ENCODE measurements at regions not wholly inside any gene's neighbourhood (a gene's known extent, or its start where the extent isn't known, plus 50 kb on each side); places are given as distances from the start of the nearest gene placed in this dataset.

DNA sequence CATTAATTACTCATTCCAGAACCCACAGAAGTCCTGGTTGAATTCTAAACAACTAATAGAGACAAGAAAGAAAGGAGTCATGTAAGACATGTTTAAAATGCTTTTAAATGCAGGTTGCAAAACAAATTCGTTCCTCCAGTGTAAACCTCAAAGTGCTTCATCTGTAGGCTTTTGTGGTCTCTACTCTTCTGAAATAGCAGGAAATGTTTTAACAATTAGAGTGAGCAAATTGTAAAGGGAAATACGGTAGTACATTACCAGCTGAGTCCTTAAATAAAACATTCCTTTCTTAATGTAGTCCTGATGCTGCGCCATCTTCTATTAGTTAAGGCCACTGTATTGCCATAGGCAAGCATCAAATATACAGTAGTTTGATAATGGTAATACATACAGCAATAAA, 1934.2 kb upstream of the SEL1L start:
- DNase-seq (ENCODE audit: extremely low read depth, low read depth, low spot score) = no peak

DNA sequence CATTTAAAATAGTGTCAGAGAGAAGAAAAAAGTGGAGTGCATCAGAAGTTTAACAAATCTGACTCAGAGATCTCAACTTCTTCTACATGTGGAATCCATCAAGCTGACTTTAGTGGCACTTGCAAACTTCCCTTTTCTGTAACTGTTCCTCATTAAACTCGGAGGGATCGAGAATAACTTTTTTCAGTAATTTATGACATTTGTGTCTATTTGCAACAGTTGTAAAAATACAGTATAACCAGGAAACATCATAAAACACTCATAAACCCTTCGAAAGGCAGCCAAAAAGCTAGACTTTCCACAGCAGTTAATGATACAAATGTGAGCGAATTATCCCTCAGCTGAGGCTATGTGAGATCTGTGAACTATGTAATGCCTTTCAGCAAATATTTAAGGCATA, 1936.8 kb upstream of the SEL1L start:
- DNase-seq (ENCODE audit: extremely low read depth, low read depth, low spot score) = no peak

DNA sequence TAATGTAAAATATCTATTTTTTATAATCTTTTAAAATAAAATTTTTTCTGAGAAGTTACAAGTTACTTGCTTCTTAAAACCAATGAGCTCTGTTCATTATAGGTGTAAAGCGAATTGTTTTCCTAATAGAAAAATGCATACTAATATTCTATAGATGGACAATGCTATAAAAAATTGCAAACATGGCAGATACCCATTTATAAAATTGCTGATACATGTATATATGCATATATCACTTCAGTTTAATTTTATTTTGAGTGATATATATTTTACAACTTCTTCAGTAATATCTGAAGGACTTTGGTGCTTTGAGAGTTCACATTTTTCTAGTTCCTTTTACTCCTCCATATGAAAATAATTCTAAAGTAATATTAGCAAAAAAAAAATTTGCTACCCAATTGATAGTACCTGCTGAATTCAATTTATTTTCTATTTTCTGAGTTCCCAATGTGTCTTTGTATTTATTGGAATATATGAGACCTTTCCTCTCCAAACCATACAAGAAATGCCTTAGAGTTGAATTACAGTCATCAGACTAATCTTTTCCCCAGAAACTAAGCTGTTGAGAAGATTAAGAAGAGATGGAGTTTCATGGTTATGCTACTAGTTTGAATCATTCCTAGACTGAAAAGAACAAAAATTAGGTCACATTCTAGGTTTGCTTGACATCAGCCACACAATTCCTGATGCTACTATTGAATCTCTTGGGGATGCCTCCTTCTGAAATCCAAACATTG, 1937.5 kb upstream of the SEL1L start:
- no peak for DNase-seq (ENCODE audit: extremely low read depth, low read depth, low spot score)

DNA sequence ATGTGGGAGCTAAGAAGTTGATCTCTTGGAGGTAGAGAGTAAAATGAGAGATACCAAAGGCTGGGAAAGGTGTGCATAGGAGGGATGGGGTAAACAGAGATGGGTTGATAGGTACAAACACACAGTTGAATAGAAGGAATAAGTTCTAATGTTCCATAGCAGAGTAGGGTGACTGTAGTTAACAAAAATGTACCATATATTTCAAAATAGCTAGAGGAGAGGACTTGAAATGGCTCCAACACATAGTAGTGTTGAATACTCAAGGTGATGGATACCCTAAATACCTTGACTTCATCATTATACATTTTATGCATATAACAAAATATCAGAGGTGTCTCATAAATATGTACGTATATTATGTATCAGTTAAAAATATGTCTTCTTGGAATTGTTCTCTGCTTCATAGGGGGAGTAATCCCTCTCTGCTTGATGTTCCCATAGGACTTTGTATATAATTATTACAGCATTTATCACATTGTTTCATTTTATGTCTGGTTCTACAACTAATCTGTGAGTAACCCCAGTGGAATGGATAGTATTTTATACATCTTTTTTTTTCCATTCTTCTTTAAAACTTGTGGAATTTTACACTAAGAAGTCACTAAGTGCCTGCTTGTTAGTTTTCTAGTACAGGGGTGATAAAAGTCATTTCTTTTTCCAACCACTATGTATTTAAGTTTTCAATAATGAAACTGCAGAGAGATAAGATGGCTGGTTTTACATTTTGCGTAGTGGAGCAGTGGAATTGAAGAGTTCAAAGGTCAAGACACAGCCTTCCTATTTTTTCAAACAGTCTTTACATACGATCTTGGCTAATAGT, 1940.0 kb upstream of the SEL1L start:
- no peak for DNase-seq (ENCODE audit: extremely low read depth, low read depth, low spot score)

DNA sequence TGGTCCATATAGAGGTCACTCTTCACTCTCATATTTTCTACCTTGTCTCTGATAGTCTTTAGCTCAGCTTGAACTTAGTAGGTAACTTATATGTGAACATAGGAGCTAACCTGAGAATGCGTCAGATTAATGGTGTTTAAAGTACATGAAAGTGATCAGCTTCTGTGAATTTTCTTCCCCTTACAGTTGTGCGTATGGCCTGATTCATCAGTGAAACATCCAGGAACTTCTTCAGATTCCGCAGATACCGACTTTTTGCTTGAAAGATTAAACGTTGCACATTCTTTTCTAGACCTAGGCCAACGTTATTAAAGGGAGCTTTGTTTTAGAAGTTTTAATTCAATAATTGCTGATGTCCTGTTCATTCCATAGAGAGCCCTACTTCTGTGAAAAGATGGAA, 1945.1 kb upstream of the SEL1L start:
- no peak for DNase-seq (ENCODE audit: extremely low read depth, low read depth, low spot score)

DNA sequence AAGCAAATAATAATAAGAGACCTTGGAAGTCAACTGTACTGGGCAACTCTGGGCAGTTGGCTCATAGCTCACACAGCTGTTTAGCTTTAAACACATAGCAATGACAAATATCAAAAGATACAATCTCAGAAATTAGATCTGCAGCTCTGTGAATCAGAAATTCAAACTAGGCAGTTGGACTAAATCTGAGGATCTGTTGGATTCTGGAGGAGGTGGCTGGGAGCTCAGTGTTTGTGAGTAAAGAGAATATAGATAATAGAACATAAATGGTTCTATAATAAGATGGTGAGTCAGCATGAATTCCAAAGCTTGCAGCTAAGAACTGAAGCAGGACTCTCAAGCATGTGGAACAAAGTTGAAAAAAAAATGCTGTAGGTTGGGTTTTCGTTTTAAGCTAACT, 1949.4 kb upstream of the SEL1L start:
- no peak for DNase-seq (ENCODE audit: extremely low read depth, low read depth, low spot score)

DNA sequence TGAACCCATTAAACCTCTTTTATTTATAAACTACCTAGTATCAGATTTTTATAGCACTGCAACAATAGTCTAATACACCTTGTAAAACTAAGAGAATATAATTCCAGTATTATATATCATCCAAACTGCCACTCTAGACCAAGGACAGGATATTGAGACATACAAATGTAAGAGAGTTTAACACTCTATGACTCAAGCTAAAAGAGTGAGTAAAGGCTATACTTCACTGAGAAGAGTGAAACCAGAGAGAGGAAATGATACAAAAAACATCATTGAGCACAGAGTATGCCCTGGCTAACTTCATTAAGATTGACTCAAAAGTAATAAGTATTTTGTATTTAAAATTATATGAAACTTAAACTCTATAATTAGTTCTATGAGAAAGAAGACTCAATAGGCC, 1951.9 kb upstream of the SEL1L start:
- no peak for DNase-seq (ENCODE audit: extremely low read depth, low read depth, low spot score)

DNA sequence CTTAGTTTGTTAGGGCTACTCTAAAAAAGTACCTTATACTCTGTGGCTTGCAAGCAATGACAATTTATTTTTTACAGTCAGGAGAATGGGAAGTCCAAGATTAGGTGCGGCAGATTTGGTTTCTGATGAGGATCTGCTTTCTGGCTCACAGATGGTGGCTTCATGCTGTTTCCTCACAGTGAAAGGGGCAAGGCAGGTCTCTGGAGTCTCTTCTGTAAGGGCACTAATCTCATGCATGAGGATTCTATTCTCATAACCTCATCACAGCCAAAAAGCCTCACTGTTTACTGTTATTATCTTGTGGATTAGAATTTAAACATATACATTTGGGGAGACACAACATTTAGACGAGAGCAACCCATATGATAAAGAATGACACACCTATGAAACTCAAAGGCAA, 1957.4 kb upstream of the SEL1L start:
- no peak for DNase-seq (ENCODE audit: extremely low read depth, low read depth, low spot score)

DNA sequence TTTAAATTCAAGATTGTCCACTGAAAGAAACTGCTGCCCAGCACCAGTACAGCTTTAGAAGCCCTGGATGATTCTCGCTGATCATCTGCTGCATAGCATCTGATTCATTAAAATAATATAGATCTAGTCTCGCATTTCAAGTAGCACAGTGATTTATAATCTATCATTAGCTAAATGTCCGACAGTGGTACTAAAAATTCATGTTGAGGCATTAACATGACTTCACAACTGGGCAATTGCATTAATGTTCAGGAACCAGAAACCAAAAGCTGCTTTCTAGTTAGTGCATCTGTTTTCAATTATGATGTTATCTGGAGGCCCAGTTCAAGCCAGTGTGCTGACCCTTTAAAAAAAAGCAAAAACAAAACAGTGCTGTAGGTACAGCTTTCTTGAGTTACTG, 1987.2 kb upstream of the SEL1L start:
- no peak for DNase-seq (ENCODE audit: extremely low read depth, low read depth, low spot score)

DNA sequence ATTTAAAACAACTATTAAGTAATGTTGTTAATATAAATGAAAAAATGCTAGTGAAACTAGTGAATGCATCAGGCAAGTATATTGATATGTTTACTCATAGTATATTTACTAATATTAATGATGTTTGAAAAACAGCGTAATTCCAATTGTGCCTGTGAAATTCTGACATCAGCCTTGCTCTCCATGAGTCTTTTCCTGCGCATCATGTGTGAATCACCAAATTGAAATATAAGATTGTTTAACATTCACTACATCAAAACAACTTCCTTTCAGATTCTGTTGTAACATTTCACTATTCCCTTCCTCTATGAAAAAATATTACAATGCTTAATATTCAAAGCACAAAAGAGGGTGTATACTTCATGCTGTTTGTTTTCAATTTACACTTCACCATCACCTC, 1995.9 kb upstream of the SEL1L start:
- DNase-seq (ENCODE audit: extremely low read depth, low read depth, low spot score) = no peak

DNA sequence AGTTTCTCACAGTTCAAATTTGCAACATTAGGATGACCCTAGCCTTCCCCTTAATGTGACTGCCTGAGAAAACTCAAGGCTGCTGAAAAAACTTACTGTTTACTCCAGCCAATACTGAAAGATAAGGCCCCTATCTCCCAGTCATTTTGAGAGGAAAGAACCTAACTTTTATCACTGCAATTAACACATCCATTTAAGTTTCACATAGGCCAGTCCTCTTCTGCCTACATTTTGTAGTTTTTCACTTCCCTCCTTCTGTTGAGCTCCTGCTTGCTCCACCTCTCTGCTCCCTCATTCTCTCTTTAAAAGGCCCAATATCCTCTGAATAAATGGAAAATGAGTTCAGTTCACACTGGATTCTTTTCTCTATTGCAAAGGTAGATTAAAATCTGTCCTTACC, 1996.2 kb upstream of the FLRT2 start:
- DNase-seq (ENCODE audit: extremely low read depth, low read depth, low spot score) = no peak

DNA sequence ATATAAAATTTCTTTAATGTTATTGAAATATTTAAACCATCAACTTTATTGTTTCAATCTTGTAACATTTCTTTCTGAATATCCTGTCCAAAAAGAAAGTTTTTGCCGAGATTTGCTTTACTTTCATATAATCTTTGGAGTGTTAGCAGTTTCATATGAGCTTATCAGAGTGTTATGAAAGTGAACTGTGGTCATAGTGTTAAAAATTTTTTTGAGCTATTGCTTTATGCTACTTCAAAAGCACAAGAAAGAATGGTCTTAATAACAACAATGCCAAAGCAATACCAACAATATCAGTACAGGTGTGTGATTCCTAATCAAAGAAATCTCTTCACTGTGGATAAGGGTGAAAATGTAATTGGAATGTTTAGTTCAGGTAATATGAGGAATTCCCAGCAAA, 1994.9 kb upstream of the FLRT2 start:
- no peak for DNase-seq (ENCODE audit: extremely low read depth, low read depth, low spot score)

DNA sequence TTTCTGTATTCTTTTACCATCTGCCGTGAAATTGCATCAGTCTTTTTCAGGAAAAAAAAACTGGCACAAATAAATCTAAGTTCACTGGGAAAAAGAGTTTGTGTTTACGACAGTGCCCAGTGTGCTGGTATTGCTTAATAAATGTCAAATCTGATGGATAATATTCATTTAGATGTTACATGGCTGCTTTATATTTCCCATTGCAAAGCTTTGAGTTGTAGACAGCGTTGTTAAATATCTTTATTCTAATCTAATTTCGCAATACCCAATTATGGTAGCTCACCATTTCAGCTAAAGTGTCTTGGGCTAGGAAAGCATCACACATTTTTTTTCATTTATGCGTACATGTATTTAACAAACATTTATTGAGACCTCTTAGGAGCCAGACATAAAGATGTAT, 1994.5 kb upstream of the FLRT2 start:
- DNase-seq (ENCODE audit: extremely low read depth, low read depth, low spot score) = no peak

DNA sequence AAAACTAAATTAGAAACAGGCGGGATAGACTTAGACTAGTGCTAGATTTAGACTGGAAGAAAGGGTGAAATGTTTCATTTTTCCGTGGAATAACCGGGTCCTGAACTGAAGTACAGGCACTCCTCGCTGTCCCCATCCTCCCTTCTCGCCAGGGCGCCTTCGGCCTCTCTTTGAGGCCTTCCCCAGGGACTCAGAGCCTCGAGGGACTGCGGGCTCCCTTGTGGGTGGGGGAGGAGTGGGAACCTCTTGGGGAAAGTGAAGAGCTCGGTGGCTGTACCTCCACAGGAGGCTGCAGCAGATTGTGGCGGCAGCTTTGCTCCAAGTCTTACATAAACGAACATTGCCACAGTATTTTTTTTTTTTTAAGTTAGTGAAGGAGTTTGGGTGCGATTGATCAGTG, 1988.8 kb upstream of the FLRT2 start:
- no peak for DNase-seq (ENCODE audit: extremely low read depth, low read depth, low spot score)

DNA sequence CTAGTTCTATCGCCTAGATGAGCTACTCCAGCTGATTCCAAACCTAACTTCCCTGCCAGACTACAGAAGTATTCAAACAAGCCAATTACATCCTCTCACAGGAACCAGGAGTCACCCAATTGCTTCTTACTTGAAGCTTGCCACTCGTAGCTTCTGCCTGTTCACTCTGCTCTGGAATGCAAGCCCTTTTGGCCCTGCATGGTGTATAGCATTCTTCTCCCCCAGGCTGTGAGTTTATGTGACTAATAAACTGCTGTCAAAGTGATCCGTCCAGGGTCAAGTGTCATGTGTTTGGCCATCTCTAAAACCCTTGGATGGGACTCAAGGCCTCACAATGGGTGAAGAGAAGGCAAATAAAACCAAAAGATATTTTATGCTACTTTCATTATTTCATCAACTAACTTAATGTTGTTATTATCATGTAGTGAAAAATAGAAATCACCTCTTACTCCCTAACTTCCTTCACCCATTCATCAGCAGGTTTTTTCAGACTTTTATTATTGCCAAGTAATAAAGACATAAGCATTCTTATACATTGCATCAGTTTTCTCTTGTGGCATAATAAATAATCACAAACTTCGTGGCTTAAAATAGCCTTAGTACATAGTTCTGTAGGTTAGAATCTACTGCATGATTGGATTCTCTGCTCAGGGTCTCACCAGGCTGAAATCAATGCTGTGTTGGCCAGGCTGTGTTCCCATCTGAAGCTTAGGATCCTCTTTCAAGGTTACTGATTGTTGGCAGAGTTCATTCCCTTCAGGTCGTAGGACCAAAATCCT, 1981.7 kb upstream of the FLRT2 start:
- DNase-seq (ENCODE audit: extremely low read depth, low read depth, low spot score) = no peak

DNA sequence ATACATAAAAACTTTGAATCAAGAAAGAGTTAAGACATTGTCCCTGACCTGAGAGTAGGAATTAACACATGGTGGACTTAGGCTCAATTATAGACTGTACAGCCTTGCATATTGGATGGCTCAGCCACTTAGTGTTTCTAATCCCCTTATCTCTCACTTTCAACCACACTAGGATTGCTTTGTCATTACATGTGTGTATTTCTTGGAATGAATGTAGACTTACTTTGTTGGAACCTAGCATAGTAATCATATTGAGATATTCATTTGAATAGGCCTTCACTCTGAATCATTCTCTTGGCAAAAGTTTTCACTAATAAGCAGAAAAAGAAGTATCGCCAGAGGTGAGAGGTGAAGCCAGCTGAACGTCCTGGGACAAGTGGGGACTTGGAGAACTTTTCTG, 1973.9 kb upstream of the FLRT2 start:
- no peak for DNase-seq (ENCODE audit: extremely low read depth, low read depth, low spot score)

DNA sequence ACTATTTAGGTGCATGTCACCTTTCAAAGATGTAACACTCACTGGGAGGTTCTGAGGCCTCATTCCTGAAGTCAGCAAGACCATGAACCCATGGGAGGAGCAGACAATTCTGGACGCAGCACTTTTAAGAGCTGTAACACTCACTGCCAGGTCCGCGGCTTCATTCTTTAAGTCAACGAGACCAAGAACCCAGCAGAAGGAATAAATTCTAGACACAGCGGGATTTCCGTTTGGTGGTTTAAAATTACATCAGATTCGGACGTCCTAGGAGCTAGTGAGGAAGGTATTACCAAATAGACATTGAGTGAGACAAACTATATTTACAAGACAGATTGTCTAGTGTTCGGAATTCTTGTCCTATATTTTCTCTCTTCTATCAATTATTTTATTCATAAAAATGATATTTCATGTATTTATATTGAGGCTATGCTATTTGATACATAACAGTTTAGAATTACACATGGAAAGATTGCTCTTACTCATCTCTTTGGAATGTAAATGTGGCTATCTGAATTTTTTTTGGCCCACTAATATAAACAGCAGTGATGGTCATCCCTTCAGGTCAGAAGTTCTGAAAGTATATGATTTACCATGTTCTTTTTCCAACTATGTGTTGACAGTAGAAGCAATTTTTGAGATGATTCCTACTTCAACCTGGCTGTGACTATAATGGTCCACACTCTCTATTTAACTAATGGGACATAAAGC, 1973.0 kb upstream of the FLRT2 start:
- DNase-seq (ENCODE audit: extremely low read depth, low read depth, low spot score) = no peak

DNA sequence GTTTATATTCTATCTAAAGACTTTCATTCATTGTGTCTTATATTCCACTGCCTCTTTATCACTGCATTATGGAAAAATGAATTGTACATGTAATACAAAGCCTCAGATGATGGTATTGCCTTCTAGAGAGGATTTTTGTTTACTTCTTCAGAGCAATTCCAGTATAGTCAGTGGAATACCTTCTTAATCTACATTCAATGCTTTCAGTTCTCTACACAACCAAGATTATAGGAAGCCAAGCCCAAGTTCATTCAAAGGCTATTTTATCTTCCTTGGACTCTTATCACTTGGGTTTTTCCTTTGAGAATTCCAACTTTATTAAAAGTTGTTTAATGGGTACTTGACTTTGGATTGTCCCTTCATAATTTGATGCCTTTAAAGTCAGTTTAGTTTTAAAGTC, 1971.0 kb upstream of the FLRT2 start:
- DNase-seq (ENCODE audit: extremely low read depth, low read depth, low spot score) = no peak

DNA sequence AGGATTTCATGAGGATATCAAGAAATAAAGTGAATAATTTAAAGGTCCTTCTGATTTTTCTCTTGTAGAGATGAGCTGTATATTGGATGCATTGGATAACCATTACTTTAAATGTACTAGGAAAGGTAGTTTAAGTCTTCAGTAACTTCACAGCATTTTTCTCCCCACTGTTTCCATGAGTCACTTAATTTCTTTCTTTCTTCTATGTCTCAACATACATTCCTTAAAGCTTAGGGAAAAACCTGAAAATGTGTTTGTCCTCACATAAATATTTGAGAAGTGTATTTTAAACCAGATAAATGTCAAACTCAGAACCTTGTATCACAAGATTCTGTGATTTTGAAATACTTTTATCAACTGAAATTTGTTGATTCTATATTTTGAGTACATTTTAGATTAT, 1970.2 kb upstream of the FLRT2 start:
- no peak for DNase-seq (ENCODE audit: extremely low read depth, low read depth, low spot score)

DNA sequence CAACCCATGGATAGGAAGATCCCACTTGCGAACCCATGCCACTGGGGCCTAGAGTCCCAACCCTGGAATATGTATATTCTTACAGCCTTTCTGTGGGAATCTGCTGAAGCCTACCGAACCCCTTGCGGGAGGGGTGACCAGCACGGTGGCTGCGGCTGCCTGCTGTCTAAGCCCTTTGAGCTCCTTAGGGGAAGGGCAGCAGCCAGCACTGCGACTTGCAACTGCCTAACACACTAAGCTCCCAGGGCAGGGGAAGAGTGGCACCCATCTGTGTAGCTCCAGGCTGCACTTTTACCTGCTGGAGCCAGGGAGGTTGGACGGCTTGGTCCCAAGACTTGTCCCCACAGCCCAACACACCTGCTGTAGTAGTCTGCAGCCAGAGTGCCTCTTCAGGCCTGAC, 1968.7 kb upstream of the FLRT2 start:
- DNase-seq (ENCODE audit: extremely low read depth, low read depth, low spot score) = no peak

DNA sequence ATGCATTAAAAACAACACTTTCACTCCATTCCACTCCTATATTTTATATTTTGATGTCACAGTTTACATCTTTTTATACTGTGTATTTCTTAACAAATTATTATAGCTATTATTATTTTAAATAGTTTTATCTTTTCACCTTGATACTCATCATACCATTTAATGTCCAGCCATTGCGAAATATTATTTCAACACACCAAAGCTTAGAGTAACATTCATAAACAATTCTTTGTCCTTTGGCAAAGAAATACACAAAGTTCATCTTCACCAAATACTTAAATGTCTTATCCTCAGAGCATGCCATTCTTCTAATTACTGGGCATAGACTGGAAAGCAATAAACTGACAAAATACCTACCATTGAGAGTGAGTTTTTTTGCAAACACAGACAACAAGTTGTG, 1963.4 kb upstream of the FLRT2 start:
- DNase-seq (ENCODE audit: extremely low read depth, low read depth, low spot score) = no peak

All from glomerular endothelial cell (primary cell).